HG03442 (cell line): ENCODE measurements at regions not wholly inside any gene's neighbourhood (a gene's known extent, or its start where the extent isn't known, plus 50 kb on each side); places are given as distances from the start of the nearest gene placed in this dataset.

ENCODE experiments used
- ATAC-seq: cut with Tn5 transposase; IDR thresholded peaks from one replicate; pipeline ENCODE4 v1.9.1; 2021; ENCODE audit warnings: mild to moderate bottlenecking, moderate library complexity; ENCODE audit not compliant: unreplicated experiment

- ATAC-seq: no peak
These were observed 264.3 kb downstream of the NOL4 start for GRCh38 chr18:33960417-33960816.

GRCh38 chr18:33959609-33960008 lies 265.1 kb downstream of the NOL4 start:
- no peak for ATAC-seq

DNA sequence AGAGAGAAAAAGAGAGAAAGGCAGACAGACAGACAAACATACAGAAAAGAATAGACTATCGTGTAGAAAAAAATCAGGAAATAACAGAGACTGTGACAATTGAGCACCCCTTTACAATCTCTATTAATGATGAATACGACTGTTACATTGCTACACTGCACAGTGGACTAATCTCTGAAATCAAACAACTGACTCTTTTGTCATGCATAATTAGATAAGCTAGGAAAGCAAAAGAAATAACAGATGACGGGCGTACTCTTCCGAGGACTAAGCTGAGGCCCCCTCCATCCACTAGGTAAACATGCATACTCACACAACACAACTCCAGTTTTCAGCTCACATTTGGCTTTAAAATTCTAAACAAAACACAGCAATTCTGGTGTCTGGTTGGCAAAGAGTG lies 267.0 kb downstream of the NOL4 start:
- no peak for ATAC-seq

- no peak for ATAC-seq
These were observed 273.7 kb downstream of the NOL4 start for GRCh38 chr18:33951031-33951430.

DNA sequence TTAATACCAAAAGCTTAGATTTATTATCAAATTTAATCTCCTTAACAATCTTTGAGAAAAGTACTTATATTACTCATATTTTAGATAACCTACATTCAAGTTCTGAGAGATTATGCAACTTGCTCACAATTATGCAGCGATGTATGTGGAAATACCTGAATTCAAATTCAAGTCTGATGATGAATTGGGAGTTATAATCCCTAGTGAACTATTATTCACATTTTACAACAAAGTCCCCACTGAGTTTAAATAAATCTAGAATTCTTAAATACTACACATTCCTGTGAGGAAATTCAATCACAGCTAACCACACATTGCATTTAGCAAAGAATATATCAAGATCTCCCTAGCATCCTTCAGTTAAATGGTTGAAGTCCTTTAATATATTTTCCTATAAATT lies 278.4 kb downstream of the NOL4 start:
- ATAC-seq: no peak

DNA sequence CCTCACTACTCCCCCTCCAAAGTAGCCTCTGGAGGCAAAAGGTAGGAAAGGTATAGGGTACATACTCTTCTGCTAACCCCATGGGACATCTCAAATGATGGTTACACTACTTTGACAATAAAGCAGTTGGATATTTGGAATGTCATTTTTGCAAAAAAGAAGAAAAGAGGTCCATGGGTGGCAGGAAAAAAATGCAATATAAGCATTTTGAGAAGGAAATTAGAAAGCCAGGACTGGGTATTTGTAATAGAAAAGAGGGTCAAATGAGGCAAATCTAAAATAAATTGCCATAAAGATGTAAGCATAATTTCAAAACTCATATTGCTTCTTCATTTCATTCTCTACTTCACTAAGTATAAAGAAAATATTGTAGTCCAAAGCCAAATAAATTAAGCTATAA lies 280.2 kb downstream of the NOL4 start:
- ATAC-seq: no peak

- ATAC-seq: no peak
These were observed 287.4 kb downstream of the NOL4 start for GRCh38 chr18:33937270-33937816.

- no peak for ATAC-seq
These were observed 290.5 kb downstream of the NOL4 start for GRCh38 chr18:33934258-33934657.

GRCh38 chr18:33928231-33928630 lies 296.5 kb downstream of the NOL4 start:
- ATAC-seq: no peak

- no peak for ATAC-seq
These were observed 300.1 kb downstream of the NOL4 start for GRCh38 chr18:33924576-33924975.

DNA sequence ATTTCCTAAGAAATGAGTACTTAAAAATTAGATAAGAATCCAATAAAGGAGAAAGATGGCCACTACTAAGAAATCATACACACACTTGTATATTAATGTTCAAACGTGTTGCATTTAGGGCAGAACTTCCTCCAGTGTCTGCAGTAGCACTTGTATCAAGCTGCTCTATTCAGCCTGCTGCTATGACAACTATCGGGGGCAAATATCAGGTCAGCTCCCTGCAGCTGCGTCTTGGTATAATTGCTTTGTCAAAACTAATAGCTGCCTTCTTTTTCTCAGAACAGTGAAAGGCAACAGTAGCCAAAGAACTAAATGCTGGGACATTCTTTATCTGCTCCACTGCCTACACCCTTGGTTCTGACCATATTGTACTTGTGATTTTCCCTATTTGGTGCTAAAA lies 300.7 kb downstream of the NOL4 start:
- no peak for ATAC-seq

GRCh38 chr18:33918571-33918970 lies 306.1 kb downstream of the NOL4 start:
- no peak for ATAC-seq

GRCh38 chr18:33916200-33916599 lies 308.5 kb downstream of the NOL4 start:
- ATAC-seq: no peak

- ATAC-seq: no peak
These were observed 310.3 kb downstream of the NOL4 start for GRCh38 chr18:33914399-33914798.

DNA sequence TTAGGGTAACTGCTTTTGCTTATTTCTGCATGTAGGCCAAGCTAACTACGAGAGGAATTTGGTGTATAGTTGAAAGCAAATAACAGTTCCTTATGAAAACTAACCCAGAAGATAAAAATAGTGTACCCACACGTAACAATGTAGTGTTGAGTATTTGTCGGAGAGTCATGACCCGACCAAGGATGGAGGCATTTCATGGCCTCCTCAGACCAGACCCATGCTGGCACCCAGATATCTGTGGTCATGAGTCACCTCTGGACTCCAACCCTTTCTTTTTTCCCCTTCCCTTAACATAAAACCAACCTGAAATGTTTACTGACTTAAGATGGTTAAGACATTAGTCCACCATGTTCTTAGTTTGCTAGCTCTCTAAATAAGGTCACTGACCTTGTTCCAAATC lies 318.7 kb downstream of the NOL4 start:
- ATAC-seq: no peak

GRCh38 chr18:33901894-33902512 lies 322.7 kb downstream of the NOL4 start:
- no peak for ATAC-seq

DNA sequence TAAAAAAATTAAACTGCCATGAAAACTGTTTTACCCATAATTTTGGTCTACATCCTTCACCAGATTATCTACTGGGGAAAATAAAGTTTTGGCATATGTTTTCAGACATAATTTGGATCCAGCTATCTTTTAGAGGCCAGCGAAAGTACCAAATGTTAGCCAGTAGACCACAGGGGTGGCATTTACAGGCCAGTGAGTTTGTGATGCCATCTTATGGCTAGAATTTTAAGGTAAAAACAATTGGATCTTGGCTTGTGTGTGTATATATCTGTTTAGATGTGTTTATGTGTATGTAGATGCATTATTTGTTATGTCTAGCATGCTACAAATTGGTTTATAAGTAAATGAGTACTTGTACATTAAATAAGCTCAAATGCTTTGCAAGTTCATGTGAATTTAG lies 322.6 kb downstream of the ASXL3 start:
- no peak for ATAC-seq

GRCh38 chr18:33898427-33898826 lies 320.4 kb downstream of the ASXL3 start:
- no peak for ATAC-seq

DNA sequence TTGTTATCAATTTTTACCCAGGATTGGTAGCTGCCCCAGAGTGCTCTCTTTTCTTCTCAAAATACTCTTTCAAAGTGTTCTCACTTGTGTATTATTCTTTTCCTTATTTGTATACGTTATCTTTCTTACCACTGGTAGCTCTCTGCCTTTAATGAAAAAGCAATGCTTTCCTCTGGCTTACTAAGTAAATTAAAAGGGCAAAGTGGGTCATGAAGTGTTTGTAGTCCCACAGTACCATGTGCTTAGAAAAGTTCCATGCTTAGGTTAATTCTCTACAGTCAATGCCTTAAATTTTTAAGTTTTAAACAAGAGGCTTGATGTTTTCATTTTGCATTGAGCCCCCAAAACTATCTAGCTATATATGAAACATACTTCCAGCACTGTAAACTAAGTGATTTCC lies 300.2 kb downstream of the ASXL3 start:
- no peak for ATAC-seq

- no peak for ATAC-seq
These were observed 297.1 kb downstream of the ASXL3 start for GRCh38 chr18:33875029-33875565.

DNA sequence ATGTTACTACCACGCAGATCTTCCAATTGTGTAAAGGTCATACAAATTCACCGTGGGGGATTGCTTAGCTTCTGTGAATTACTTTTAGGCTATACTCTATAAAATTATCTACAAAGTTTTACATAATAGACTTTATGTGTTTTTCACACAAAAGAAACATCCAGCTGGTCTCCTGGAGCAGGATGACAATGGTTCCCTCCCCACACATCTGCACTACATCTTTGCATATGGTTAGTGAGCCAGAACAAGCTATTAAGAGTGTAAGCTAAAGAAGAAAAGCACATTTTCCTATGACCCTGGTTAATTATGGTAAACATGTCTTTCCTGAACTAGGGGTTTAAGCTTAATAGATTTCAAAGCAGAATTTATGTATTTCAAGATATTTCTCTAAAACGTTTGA lies 295.1 kb downstream of the ASXL3 start:
- no peak for ATAC-seq

DNA sequence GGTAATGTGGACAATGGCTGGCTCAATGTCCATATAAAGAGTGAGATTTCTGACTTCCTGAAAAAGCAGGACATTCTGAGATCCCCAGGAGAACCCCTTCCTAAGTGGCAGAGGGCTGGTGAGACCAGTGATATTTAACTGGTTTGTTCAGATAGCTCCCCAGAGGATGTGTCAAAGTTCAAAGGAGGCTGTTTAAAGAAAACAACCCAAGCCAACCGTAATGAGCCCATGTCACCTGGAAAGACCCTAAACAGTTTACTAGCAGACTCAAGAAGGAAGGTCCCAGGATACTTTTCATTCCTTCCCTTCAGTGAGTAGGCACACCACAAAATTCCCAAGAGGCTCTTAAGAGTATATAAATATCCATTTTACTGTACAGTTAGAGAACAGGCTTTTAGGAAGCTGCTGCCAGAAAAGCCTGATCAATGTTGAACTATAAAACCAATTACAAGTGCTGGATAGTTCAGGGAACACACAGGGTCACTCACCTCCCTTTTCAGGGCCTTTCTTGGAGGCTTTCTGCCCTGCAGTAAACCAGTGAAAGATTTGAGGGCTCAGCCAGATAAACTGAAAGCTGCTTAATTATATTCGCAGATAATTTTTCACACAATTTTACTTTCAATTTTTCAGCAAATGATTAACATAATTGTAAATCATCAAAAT lies 293.5 kb downstream of the ASXL3 start:
- ATAC-seq: no peak
